ENCODE measurements at regions not wholly inside any gene's neighbourhood (a gene's known extent, or its start where the extent isn't known, plus 50 kb on each side); places are given as distances from the start of the nearest gene placed in this dataset.

DNA sequence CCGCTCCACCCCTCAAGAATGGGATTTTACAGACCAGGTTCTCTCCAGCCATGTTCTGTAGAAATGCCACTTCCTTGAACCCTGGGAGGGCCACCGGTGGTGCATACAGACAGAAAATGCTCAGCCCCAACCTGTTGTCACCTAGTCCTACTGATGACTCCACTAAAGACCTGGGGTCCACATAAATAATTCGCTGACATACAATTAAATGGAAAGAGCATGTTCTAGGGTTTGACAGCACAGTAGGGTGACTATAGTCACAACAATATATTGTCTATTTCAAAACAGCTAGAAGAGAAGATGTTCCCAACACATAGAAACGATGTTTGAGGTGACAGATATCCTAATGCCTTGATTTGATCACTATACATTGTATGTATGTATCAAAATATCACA lies 155.6 kb upstream of the NEBL start (continued):
- TF ChIP-seq FOS (IDR thresholded peaks at IDR 0.05; ENCODE audit: borderline replicate concordance, extremely low read depth, insufficient read length), result no peak
- no peak for TF ChIP-seq ZNF274 (IDR thresholded peaks at IDR 0.05; ENCODE audit: insufficient read depth, insufficient read length)
- no peak for TF ChIP-seq STAT1 (conservative IDR thresholded peaks at IDR 0.05)
- no peak for TF ChIP-seq NFYB (IDR thresholded peaks at IDR 0.05; ENCODE audit: insufficient read depth, low read depth, low read length)
- no peak for TF ChIP-seq HSF1 (IDR thresholded peaks at IDR 0.05; ENCODE audit: low read depth, low read length)
- no peak for TF ChIP-seq BCL3 (IDR thresholded peaks at IDR 0.05; ENCODE audit: borderline replicate concordance, insufficient read depth, low read depth, low read length, poor library complexity, severe bottlenecking)
- TF ChIP-seq TARDBP (IDR thresholded peaks at IDR 0.05; ENCODE audit: borderline replicate concordance), result no peak
- no peak for TF ChIP-seq TAF1 (IDR thresholded peaks at IDR 0.05; ENCODE audit: borderline replicate concordance, low read depth, low read length)
- TF ChIP-seq, protein P1, sequence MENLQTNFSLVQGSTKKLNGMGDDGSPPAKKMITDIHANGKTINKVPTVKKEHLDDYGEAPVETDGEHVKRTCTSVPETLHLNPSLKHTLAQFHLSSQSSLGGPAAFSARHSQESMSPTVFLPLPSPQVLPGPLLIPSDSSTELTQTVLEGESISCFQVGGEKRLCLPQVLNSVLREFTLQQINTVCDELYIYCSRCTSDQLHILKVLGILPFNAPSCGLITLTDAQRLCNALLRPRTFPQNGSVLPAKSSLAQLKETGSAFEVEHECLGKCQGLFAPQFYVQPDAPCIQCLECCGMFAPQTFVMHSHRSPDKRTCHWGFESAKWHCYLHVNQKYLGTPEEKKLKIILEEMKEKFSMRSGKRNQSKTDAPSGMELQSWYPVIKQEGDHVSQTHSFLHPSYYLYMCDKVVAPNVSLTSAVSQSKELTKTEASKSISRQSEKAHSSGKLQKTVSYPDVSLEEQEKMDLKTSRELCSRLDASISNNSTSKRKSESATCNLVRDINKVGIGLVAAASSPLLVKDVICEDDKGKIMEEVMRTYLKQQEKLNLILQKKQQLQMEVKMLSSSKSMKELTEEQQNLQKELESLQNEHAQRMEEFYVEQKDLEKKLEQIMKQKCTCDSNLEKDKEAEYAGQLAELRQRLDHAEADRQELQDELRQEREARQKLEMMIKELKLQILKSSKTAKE (IDR thresholded peaks at IDR 0.05; ENCODE audit: low read depth, poor library complexity, severe bottlenecking), result no peak
- TF ChIP-seq ZBED1 (IDR thresholded peaks at IDR 0.05; ENCODE audit: borderline replicate concordance), result no peak
